ENCODE measurements at regions not wholly inside any gene's neighbourhood (a gene's known extent, or its start where the extent isn't known, plus 50 kb on each side); places are given as distances from the start of the nearest gene placed in this dataset.

DNA sequence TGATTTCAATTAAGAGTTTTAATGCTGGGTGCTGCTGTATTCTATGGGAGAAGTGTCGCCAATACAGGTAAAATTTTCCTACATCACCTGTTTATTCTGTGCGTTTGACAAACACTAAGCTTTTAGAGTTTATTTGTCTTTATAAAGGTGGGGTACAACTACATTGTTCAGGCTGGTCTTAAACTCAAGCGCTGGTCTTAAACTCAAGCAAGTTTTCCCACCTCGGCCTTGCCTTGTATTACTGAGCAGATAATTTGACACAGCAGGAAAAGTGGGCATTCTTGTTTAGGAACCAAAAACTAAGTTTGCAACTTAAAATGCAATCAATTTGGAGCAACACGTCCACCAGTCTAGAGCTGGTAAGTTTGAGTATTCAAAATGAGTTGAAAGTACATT lies 112.9 kb upstream of the BTN3A2 start:
- intact Hi-C loops (cut with DNase I), result no loop called here
- H3K4me1 ChIP-seq (ENCODE audit: control insufficient read depth in 2 of 3, insufficient read depth in 2 of 3, low read depth in 1 of 3, low read length in 3 of 3), result peaks cover 0 to 6% (median 0%) of the 10 kb centered on the region in 3 donors
- no peak overlapping the region for H3K27ac ChIP-seq (ENCODE audit: low read depth in 2 of 2, low read length in 2 of 2)
- peak overlapping the region in 1 of 3 donors; percentile 98 for H3K9ac ChIP-seq (ENCODE audit: low read length in 3 of 3)
- H3K9me3 ChIP-seq (ENCODE audit: control insufficient read depth in 2 of 3, insufficient read depth in 1 of 3, low read length in 3 of 3), result peaks cover 0 to 2% (median 2%) of the 10 kb centered on the region in 3 donors
- no peaks in the 10 kb centered on the region for H3K27me3 ChIP-seq (ENCODE audit: control insufficient read depth, insufficient read depth, low read length)
- TF ChIP-seq CTCF (IDR thresholded peaks at IDR 0.05; ENCODE audit: borderline replicate concordance, extremely low read depth, insufficient read depth), result no peak
- peak in 1 of 5 donors; percentile 63 for DNase-seq
- H3K4me3 ChIP-seq (ENCODE audit: low read length in 3 of 3), result peak overlapping the region; percentile 50 to 98 (median 52)
- no peak for FAIRE-seq
- H3K36me3 ChIP-seq (ENCODE audit: control insufficient read depth in 2 of 3, insufficient read depth in 3 of 3, low read length in 3 of 3), result no peaks in the 10 kb centered on the region

- no peak for FAIRE-seq
Observed at GRCh38 chr6:26254724-26255123, 110.3 kb upstream of the BTN3A2 start.

DNA sequence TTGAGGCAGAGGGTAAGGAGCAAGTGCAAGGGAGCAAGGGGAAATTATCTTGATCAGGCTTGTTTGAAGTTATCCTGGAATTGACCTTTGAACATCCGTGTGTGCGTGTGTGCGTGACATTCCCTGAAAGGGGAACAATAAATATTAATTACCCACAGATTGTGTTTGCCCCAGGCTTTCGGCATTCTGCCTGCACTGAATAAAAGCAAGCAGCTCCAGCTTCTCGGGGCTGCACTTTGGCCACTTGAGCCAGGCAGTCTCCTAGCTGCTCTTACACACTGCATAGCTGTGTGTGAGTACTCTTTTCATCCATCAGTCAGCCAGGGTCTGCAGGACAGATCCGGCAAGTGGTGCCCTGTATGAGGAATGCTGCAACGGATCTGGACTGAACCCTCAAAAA lies 107.7 kb upstream of the BTN3A2 start:
- TF ChIP-seq CTCF (IDR thresholded peaks at IDR 0.05; ENCODE audit: borderline replicate concordance, extremely low read depth, insufficient read depth), result no peak
- Histone ChIP-seq H3K27me3 (ENCODE audit: control insufficient read depth, insufficient read depth, low read length) (no peaks in the 10 kb centered on the region), H3K4me1 (ENCODE audit: control insufficient read depth in 2 of 3, insufficient read depth in 2 of 3, low read depth in 1 of 3, low read length in 3 of 3) (no peaks in the 10 kb centered on the region), H3K9ac (ENCODE audit: low read length in 3 of 3) (no peak overlapping the region), H3K36me3 (ENCODE audit: control insufficient read depth in 2 of 3, insufficient read depth in 3 of 3, low read length in 3 of 3) (no peaks in the 10 kb centered on the region), H3K27ac (ENCODE audit: low read depth in 2 of 2, low read length in 2 of 2) (no peak overlapping the region), H3K4me3 (ENCODE audit: low read length in 3 of 3) (no peak overlapping the region), H3K9me3 (ENCODE audit: control insufficient read depth in 2 of 3, insufficient read depth in 1 of 3, low read length in 3 of 3) (no peaks in the 10 kb centered on the region)
- intact Hi-C loops (cut with DNase I), result no loop called here
- no peak for FAIRE-seq
- DNase-seq, result peak in 2 of 5 donors; percentile 47 to 61

More at GRCh38 chr6:26254724-26255123, 110.3 kb upstream of the BTN3A2 start:
- intact Hi-C loops (cut with DNase I), result no loop called here
- no peak for TF ChIP-seq CTCF (IDR thresholded peaks at IDR 0.05; ENCODE audit: borderline replicate concordance, extremely low read depth, insufficient read depth)
- Histone ChIP-seq H3K27me3 (ENCODE audit: control insufficient read depth, insufficient read depth, low read length) (no peaks in the 10 kb centered on the region), H3K9me3 (ENCODE audit: control insufficient read depth in 2 of 3, insufficient read depth in 1 of 3, low read length in 3 of 3) (peaks cover 0 to 2% (median 0%) of the 10 kb centered on the region in 3 donors), H3K4me1 (ENCODE audit: control insufficient read depth in 2 of 3, insufficient read depth in 2 of 3, low read depth in 1 of 3, low read length in 3 of 3) (peaks cover 0 to 6% (median 0%) of the 10 kb centered on the region in 3 donors), H3K9ac (ENCODE audit: low read length in 3 of 3) (no peak overlapping the region), H3K4me3 (ENCODE audit: low read length in 3 of 3) (no peak overlapping the region), H3K36me3 (ENCODE audit: control insufficient read depth in 2 of 3, insufficient read depth in 3 of 3, low read length in 3 of 3) (no peaks in the 10 kb centered on the region), H3K27ac (ENCODE audit: low read depth in 2 of 2, low read length in 2 of 2) (no peak overlapping the region)
- no peak for DNase-seq

All from kidney (tissue), 13 donors.